Dedifferentiated amniotic fluid mesenchymal stem cell (primary cell): ENCODE measurements at regions not wholly inside any gene's neighbourhood (a gene's known extent, or its start where the extent isn't known, plus 50 kb on each side); places are given as distances from the start of the nearest gene placed in this dataset.
"Not testable (repeated sequence)": the region's sequence is repeated elsewhere in the genome, so short reads cannot be mapped to it uniquely, and the experiment has no call there.

Experiments
- DNase-seq: peaks from one replicate; pipeline ENCODE4 v3.0.0-alpha.2; 2016; ENCODE audit errors: extremely low spot score

DNA sequence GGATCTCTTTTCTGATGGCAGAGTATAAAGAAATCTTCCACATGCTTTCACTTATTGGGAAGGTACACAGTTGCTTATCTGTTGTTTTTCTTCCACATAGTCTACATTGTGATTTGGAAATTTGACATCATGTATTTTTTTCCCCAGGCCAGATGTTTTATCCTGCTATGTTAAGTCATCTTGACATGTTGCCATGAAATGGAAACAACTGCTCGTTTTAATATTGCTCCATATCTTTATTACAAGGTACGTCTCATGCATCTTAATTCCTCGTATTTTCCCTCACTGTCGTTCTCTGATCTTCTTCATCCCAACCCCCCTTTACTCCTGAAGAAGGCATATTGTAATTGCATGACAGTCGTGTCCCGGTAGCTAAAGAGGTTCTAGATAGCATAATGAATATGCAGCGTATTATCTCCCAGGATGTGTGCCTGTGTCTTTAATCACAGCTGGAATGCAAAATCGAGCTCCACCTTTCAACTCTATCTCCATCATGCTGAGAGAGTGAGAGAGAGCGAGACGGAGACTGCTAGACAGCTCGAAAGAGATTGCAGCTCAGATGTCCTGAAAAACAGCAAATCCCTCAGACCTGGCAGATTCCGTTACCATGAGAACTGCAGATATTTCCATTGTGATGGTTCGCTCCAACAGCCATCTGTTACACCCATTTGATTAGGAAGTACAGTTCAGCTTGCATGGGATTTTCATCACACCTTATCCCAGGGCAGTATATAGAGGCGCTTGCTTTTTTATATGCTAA is 281.7 kb downstream of the TMEM38B start:
- no peak for DNase-seq

DNA sequence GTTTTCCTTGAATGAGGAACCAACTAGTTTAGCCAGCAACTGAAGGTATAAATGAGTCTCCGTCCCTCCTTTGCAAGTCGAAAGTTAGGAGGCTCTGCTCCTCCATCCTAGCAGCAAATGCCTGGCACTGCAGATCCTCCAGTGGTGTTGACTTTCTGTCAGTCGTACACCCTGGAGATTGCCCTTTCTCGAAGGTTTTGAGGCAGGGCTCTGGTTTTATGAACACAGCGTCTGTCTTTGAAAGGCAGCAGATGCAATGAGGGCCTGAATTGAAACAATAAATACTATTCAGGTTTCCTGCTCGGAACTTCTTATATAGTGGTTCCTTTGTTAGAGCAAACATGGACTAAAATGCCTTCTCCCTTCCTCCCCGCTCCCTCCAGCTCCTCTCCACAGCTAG is 284.0 kb downstream of the TMEM38B start:
- DNase-seq, result no peak

DNA sequence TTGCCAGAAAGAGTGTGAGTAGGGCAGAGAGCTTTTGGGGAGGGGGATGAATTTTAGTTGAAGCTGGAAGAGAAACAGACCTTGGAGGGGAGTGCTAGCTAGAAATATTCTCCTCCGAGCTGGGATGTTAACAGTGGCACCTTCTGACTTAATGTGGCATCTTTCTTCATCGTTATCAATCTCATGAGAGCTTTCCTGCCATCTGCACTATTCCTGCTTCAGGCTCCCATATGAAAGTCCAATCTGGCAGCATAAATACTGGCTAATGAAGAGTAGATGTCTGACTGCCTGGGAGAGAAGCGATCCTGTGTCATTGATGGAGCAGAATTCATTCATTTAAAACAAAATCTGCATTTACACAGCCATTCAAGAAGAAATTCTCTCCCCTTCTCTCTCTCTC is 284.5 kb downstream of the TMEM38B start:
- no peak for DNase-seq

DNA sequence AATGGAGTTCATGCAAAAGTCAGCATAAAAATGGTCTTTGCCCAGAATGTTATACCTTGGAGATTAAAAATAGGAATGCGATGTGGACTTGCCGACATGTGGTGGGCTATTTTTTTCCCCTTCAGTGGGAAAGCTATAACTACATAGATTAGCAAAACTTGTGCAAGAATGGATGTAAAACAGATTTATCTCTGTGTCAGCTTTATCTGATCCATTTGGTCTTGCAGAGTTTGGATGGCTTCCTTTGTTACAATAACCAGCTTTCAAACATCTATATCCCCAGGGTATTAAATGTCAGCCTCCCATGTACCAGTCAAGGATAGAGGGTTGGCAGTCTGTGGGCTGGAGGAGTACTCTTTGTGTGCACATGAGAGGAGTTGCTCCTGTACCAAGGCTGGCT is 284.9 kb downstream of the TMEM38B start:
- DNase-seq, result no peak

DNA sequence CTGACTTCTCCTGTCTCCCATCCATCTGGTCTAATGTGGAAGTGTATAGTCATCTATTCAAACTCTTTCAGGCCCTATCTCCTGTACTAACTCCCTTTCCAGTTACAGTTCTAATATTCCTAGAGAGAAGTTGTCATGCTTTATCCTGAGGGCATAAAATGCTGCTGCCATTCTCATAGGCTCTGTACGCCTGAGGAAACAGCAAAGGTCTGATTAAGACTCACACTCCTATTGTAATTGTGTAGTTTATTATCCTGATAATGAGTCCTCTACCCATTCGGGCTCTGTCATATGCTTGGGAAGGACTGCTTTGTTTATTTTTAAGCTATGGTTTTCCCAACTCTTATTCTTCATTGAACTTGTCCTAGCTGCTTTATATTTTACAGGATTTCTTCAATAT is 290.4 kb downstream of the TMEM38B start:
- DNase-seq, result no peak

DNA sequence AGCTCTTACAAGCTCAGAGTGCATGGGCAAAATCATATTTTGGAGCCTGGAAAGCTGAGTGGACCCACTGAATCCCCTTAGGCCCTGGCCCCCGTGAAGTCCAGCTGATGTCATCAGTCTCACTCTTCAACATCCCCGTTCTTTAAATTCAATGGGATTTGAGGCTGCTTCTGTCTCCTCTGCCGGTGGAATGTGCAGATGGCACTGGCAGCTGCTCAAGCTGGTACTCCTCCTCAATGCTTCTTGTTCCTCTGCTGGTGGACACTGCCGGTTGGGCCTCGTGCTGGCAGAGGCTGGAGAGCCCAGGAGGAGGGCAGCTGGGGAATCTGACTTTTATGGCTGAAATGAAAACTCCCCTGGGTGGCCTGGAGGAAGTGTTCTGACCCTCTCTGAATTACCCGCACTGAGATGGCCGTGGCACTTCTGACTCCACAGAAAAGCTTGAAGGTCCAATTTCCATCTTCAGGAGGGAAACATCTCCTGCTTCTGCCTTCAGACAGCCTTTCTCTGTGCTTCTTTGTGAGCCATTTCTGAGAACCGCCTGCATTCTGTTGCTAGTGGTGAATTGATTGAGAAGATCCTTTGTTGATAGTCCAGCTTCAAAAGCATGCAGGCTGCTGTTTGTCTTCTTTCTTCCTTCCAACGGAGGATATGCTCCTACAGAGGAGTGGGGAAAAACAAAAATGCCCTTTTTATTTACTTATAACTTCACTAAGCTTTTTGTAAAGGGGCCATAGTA is 298.9 kb downstream of the TMEM38B start:
- no peak for DNase-seq

DNA sequence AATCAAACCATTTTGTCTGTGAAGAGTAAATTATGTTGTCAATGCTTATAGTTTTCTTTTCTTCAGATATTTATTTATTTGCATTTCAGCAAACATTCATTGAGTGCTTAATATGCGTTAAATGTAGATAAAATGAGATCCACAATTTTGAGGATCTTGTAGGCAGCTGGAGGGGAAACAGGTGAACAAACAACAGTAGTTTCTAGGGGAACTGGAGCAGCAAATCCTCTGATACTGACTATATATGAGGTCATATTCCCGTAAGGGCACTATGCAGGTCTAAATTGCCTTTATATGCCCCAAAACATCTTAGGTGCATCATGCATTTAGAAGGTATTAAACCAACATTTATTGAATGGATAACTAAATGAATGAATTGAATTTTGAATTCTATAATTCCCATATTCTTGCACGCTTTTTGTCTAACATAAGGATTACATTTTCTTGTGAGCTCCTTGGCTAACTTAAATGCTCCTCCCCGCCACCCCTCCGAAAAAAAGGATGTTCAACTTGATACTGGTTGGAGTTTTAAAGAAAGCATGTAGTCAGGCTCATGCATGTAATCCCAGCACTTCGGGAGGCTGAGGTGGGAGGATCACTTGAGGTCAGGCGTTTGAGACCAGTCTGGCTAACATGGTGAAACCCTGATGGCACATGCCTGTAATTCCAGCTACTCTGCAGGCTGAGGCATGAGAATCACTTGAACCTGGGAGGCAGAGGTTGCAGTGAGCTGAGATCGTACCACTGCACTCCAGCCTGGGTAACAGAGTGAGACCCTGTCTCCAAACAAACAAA is 299.8 kb downstream of the TMEM38B start:
- DNase-seq, result no peak

DNA sequence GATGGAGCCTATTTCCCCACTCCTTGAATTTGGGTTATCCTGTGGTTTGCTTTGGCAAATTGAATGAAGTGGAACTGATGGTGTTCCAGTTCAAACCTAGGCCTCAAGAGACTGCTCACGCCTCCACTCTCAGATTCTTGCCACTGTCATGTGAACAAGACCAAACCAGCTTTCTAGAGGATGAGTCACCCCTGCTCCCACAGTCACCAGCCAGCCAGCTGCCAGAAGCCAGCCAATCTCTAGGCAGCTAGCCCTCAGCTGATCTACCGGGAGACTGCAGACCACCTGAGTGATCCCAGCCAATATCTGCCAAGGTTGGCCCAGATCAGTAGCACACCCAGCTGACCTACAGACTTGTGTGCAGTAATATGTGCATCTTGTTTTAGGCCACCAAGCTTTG is 300.6 kb downstream of the TMEM38B start:
- no peak for DNase-seq

DNA sequence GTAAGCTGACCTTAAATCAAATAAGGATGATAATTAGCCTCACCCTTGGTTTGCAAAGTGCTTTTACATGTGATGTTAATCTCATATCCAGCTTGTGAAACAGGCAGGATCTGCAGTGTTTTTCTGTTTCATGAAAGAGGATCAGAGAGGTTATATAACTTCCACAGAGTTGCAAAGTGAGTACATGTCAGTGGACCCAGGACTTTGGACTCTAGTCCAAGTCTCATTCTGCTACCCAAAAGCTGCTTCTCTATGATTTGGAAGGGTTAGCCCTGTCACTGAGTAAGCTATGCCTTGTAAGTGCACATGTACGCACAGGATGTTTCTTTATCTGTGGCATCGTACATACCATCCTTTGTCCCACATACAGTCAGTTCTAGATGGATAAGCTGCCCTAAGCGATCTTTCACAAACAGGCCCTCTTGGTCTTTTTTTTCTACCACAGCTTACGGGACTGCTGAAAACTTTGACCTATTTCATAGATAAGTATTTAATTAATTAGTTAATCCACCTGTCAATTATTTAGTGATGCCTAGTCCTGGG is 322.9 kb downstream of the TMEM38B start:
- DNase-seq, result no peak

DNA sequence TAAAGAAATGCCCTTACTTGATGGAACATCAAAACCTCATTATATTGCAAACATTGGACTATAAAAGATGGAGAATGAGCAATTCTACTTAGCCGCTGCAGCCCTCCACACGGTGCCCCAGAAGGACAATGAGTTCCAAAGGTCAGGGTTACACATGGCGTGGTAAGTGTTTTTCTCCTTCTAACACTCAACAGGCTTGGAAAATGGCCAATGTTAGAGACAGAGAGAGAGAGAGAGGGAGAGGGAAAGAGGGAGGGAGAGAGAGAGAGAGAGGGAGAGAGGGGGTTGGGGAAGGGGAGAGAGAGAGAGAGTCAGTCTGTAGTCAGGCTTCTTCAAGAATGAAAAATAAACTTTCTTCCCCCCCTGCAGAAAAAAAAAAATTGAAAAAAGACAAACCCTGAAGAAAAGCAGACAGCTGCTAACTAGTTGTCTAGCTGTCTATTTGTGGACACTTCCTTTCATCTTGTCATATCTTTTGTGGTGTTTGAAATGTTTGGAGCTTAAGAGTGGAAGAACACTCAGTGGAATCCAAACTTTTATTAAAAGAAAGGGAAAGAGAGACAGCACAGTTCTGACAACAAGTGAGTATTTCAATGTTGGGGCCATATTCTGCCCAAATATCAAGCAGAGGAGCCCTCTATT is 324.8 kb downstream of the TMEM38B start:
- DNase-seq, result no peak

DNA sequence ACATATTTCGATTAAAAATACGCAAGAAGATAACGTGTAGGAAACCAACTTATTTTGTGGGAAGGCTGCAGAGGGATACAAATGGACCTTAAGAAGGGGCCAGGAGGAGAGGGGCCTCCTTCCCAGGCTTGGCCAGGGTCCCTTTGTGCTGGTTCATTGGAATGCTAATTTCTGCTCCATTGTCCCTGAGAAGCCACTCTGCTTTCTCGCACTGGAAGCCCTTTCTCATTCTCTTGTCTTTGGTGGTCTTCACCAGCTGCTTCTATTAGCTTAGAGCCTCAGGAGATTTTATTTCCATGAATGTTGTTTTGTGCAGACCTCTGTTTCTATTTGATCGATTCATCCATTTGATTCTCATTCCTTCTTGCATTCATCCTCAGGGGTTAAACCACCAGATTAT is 325.4 kb downstream of the TMEM38B start:
- DNase-seq, result no peak

DNA sequence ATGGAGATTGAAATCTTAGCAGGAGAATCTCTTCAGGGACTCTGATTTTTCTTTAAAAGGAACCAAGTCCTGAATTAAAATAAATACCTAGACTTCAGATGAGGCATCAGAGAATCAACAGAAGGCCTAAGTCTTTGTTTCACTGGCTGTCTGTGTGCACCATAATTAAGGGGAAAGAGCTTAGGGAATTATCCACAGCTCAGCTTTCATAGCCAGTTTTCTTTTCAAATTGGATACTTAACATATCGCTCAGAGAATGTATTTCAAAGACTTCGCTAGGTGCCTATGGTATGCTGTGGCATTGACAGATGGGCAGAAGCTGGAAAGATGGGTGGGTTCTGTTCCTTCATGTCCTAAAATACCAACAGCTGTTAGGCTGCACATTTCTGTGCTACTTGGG is 325.8 kb downstream of the TMEM38B start:
- DNase-seq, result no peak

DNA sequence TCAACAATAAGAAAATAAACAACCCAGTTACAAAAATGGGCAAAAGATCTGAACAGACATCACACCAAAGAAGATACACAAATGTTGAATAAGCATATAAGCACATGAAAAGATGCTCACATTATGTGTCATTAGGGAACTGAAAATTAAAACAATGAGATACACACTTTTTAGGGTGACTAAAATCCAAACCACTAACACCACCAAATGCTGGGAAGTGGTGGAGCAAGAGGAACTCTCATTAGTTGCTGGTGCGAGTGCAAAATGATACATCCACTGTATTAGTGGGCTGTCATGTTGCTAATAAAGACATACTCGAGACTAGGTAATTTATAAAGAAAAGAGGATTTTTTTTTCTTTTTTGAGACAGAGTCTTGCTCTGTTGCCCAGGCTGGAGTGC is 329.1 kb downstream of the TMEM38B start:
- DNase-seq, result no peak

DNA sequence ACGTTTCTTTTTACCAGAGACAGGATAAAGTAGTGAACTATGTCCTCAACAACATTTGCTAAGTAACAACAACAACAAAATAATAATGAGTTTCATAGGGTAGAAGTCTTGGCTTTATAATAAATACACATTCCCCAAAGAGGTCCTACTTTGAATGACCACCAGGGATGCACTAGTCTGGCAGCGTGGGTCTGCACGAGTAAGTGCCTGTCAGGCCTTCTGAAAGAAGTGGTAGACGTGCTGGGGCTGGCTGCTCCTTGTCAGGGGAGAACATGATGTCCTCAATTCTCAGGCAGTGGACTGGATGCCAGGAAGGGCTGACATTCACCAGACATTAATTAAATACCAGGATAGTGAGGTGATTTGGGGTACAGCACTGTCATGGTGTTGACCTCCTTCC is 331.1 kb downstream of the TMEM38B start:
- DNase-seq, result no peak

DNA sequence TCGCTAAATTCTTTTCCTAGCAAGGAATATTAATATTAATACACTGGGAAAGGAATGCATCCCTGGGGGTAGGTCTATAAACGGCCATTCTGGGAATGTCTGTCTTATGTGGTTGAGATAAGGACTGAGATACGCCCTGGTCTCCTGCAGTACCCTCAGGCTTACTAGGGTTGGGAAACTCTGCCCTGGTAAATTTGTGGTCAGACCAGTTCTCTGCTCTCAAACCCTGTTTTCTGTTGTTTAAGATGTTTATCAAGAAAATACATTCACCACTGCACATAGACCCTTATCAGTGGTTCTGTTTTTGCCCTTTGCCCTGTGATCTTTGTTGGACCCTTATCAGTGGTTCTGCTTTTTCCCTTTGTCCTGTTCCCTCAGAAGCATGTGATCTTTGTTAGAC is 335.8 kb downstream of the TMEM38B start:
- DNase-seq, result not testable (repeated sequence)

DNA sequence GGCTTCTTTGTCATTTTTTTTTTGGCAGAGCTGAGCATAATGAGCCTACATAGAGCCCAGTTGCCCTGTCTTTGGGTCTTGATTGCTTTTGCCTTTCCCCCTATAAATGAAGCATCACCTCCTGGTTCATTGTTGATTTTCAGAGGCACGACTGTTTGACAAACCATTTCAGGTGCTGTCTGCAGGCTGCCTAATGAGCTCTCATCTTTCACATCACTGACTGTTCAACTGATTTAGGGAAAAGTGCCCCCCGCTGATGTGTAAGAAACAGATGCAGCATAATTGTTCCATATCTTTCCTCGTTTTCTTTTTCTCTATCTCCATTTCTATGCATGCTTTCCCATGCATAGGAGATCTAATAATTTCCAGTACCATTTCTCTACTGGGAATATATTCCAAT is 338.6 kb downstream of the TMEM38B start:
- DNase-seq, result no peak

DNA sequence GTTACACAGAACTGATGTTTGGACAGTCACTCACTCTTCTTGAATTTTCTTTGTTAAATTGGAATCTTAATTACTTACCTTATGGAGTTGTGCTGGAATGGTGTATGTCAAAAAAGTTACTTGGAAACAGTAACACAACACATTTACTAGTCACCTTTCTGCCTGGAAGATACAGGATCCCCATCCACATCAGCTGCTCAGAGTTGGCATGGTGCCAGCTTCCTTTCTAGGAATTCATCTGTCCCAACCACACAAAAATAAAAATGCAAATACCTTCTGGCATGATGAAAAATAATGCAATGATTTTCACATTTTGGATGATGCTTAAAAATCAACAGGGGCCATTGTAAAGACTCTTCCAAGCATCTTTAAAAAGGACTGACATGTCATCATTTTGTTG is 341.5 kb downstream of the TMEM38B start:
- DNase-seq, result no peak

DNA sequence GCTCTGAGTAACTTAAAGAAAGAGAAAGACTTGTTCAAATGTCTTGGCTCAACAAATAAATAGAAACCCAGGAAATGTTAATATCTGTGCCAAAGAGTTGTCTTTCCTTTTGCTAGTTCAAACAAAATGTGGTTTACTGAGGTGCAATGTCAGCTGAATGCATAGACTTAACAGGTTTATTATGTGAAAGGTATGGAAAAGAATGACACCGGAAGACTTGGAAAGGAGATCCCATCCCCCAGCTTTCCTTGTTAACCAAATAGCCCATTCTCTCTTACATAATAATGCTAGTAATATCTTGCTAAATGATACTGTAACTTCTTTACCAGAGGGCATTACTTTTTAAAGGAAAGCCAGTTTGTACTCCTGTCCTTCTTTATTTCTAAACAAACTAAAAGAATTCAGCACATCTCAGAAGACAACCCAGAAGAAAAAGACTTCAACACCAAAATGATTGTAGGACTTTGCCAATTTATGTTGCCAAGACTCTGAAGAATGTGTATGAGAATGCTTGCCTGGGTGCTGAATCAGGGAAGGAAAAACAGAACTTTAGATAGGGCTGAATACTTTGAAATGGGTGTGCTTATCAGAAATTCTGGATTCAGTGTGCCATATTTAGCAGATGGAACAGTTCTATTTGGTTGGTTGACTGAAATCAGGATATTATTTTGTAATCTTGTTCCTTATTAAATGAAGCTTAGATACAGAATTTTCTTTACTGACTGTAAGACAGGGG is 344.1 kb downstream of the TMEM38B start:
- DNase-seq, result no peak

DNA sequence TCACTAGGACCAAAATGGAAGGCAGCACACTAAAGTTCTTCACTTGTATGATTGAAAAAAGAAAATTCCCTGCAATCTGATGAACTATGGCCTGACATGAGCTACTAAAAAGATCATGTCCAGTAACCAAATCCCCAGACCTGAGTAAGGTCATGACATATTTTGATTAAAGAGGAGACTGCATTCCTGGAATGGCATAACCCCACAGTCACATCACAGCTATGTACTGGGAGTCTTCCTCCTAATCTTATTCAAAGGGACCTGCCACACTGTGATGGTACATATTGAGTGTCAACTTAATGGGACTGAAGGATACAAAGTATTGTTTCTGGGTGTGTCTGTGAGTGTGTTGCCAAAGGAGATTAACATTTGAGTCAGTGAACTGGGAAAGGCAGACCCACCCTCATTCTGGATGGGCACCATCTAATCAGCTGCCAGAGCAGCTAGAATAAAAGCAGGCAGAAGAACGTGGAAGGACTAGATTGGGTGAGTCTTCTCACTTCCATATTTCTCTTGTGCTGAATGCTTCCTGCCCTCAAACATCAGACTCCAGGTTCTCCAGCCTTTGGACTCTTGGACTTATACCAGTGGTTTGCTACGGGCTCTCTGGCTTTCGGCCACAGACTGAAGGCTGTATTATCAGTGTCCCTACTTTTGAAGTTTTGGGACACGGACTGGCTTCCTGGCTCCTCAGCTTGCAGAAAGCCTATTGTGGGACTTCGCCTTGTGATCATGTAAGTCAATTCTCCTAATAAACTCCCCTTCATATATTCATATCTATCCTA is 345.0 kb downstream of the TMEM38B start:
- no peak for DNase-seq

DNA sequence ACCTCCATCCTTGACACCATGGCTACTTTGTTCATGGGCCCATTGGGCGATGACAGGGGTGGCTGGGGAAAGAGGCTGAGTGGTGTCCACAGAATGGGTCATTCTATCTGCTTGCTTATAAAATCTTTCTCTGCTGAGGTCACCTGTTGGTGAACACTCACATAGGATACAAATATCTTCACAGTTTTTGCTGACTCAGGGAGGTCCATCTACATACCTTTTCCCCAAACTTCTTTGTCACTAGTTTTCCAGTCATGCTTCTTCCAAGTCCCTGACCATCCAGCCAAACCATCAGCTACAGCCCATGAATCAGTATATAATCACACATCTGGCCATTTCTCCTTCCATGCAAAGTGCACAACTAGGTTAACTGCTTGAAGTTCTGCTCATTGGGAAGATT is 347.6 kb downstream of the TMEM38B start:
- DNase-seq, result not testable (repeated sequence)
